IMR-90 (cell line): ENCODE measurements at regions not wholly inside any gene's neighbourhood (a gene's known extent, or its start where the extent isn't known, plus 50 kb on each side); places are given as distances from the start of the nearest gene placed in this dataset.

Experiments used
- ATAC-seq: fragments of 200-7000 bp; cut with Tn5 transposase; 2 replicates; pipeline ENCODE4 v1.9.1; 2020; ENCODE audit warnings: low read depth, mild to moderate bottlenecking, moderate library complexity
- BruUV-seq: library from RNA; stranded (reverse); fragments of 400-500 nt; replicated peaks from 2 replicates; lab custom pipeline; 2021; lab: Mats Ljungman, UMichigan
- CTCF ChIA-PET: fragments of 300-600 bp; formaldehyde crosslinking; extraction: SDS; loops from one replicate; lab custom pipeline; 2021; ENCODE audit warnings: antibody characterized with exemption; lab: Yijun Ruan, JAX
- POLR2A ChIA-PET: fragments of 300-600 bp; sonication (Branson Sonifier 250); formaldehyde crosslinking; loops from one replicate; lab custom pipeline; 2022; ENCODE audit warnings: antibody characterized with exemption; ENCODE audit not compliant: unreplicated experiment; lab: Charles Lee
- DNase-seq: peaks from one replicate; pipeline ENCODE4 v3.0.0; 2013
- H2AFZ ChIP-seq: replicated peaks from 2 replicates; pipeline ENCODE3; 2013; ENCODE audit warnings: low read length, mild to moderate bottlenecking; ENCODE audit not compliant: poor library complexity
- H2AK5ac ChIP-seq: 2 replicates; pipeline ENCODE4 v1.6.1; 2013; ENCODE audit warnings: low read depth, low read length, inconsistent platforms
- H2AK9ac ChIP-seq: replicated peaks from 2 replicates; pipeline ENCODE3; 2013; ENCODE audit warnings: mild to moderate bottlenecking, low read depth, low read length, moderate library complexity; ENCODE audit not compliant: poor library complexity
- H2BK120ac ChIP-seq: 2 replicates; pipeline ENCODE4 v1.6.1; 2013; ENCODE audit warnings: low read depth, low read length, inconsistent platforms
- H2BK15ac ChIP-seq: 3 replicates; pipeline ENCODE4 v1.6.1; 2013; ENCODE audit warnings: low read depth, low read length, inconsistent platforms
- H2BK20ac ChIP-seq: 2 replicates; pipeline ENCODE4 v1.6.1; 2013; ENCODE audit warnings: low read depth, mild to moderate bottlenecking, inconsistent platforms, low read length, moderate library complexity
- H2BK5ac ChIP-seq: 2 replicates; pipeline ENCODE4 v1.6.1; 2013; ENCODE audit warnings: mild to moderate bottlenecking, low read depth, low read length, inconsistent platforms; ENCODE audit not compliant: poor library complexity, severe bottlenecking
- H3K14ac ChIP-seq: replicated peaks from 2 replicates; pipeline ENCODE4 v1.6.1; 2013; ENCODE audit warnings: low read depth, low read length, inconsistent platforms
- H3K18ac ChIP-seq: 2 replicates; pipeline ENCODE4 v1.6.1; 2013; ENCODE audit warnings: low read depth, low read length, control low read depth
- H3K23ac ChIP-seq: 2 replicates; pipeline ENCODE4 v1.6.1; 2013; ENCODE audit warnings: low read depth, low read length, inconsistent platforms
- H3K27ac ChIP-seq: 2 replicates; pipeline ENCODE4 v1.5.1; 2013; ENCODE audit warnings: mild to moderate bottlenecking, control low read depth, low read length; ENCODE audit not compliant: insufficient read depth
- H3K27me3 ChIP-seq: 2 replicates; pipeline ENCODE4 v1.6.1; 2013; ENCODE audit warnings: low read length; ENCODE audit not compliant: control insufficient read depth, insufficient read depth
- H3K36me3 ChIP-seq: 2 replicates; pipeline ENCODE4 v1.6.1; 2013; ENCODE audit warnings: low read length, mixed read lengths; ENCODE audit not compliant: control insufficient read depth, insufficient read depth
- H3K4ac ChIP-seq: 2 replicates; pipeline ENCODE4 v1.6.1; 2013; ENCODE audit warnings: low read depth, low read length, inconsistent platforms
- H3K4me1 ChIP-seq: 2 replicates; pipeline ENCODE4 v1.6.1; 2013; ENCODE audit warnings: low read length, mixed read lengths; ENCODE audit not compliant: control insufficient read depth, insufficient read depth
- H3K4me2 ChIP-seq: 2 replicates; pipeline ENCODE4 v1.6.1; 2013; ENCODE audit warnings: low read depth, mild to moderate bottlenecking, control low read depth, low read length, moderate library complexity
- H3K4me3 ChIP-seq: 2 replicates; pipeline ENCODE4 v1.5.1; 2013; ENCODE audit warnings: low read depth, mild to moderate bottlenecking, control low read depth, low read length, moderate library complexity; ENCODE audit not compliant: insufficient read depth
- H3K56ac ChIP-seq: 2 replicates; pipeline ENCODE4 v1.6.1; 2013; ENCODE audit warnings: low read length, inconsistent platforms; ENCODE audit not compliant: insufficient read depth; ENCODE audit errors: extremely low read depth
- H3K79me1 ChIP-seq, 2 experiments: 2 replicates each; pipeline ENCODE4 v1.6.1; 2013; ENCODE audit warnings: low read length in 2 of 2, inconsistent platforms in 1 of 2, low read depth in 1 of 2
- H3K9ac ChIP-seq: 2 replicates; pipeline ENCODE4 v1.6.1; 2013; ENCODE audit warnings: low read depth, low read length, control low read depth
- H3K9me1 ChIP-seq: 2 replicates; pipeline ENCODE4 v1.6.1; 2013; ENCODE audit warnings: low read length, inconsistent platforms; ENCODE audit not compliant: insufficient read depth
- H3K9me3 ChIP-seq: 2 replicates; pipeline ENCODE4 v1.6.1; 2013; ENCODE audit warnings: low read length; ENCODE audit not compliant: control insufficient read depth, insufficient read depth
- H4K20me1 ChIP-seq: 2 replicates; pipeline ENCODE4 v1.6.1; 2013; ENCODE audit warnings: low read length, inconsistent platforms; ENCODE audit not compliant: insufficient read depth
- H4K5ac ChIP-seq: 2 replicates; pipeline ENCODE4 v1.6.1; 2013; ENCODE audit warnings: mild to moderate bottlenecking, low read depth, low read length, control low read depth
- H4K8ac ChIP-seq, 2 experiments: 2 replicates each; pipeline ENCODE4 v1.6.1; 2013; ENCODE audit warnings: low read depth in 2 of 2, low read length in 2 of 2, control low read depth in 1 of 2, inconsistent platforms in 1 of 2
- H4K91ac ChIP-seq: 2 replicates; pipeline ENCODE4 v1.6.1; 2013; ENCODE audit warnings: low read depth, low read length, inconsistent platforms; ENCODE audit not compliant: insufficient read depth
- BHLHE40 ChIP-seq: fragments of 150-350 bp; IDR thresholded peaks from 2 replicates; pipeline ENCODE4 v1.6.1; 2016; ENCODE audit warnings: mild to moderate bottlenecking, low read depth, low read length
- CEBPB ChIP-seq: IDR thresholded peaks from 2 replicates; pipeline ENCODE4 v1.6.1; 2012; ENCODE audit warnings: low read depth, low read length, improper control_type of control experiment
- MXI1 ChIP-seq: IDR thresholded peaks from 2 replicates; pipeline ENCODE4 v1.6.1; 2012; ENCODE audit warnings: low read depth, mild to moderate bottlenecking, low read length, moderate library complexity, borderline replicate concordance
- RAD21 ChIP-seq: IDR thresholded peaks from 2 replicates; pipeline ENCODE4 v1.6.1; 2012; ENCODE audit warnings: low read length, improper control_type of control experiment
- RCOR1 ChIP-seq: IDR thresholded peaks from 2 replicates; pipeline ENCODE4 v1.6.1; 2012; ENCODE audit warnings: mild to moderate bottlenecking, low read length, improper control_type of control experiment; ENCODE audit not compliant: insufficient replicate concordance
- RFX5 ChIP-seq: IDR thresholded peaks from 2 replicates; pipeline ENCODE4 v1.8.0; 2012; ENCODE audit warnings: low read depth, mild to moderate bottlenecking, low read length, moderate library complexity
- USF2 ChIP-seq: fragments of 150-350 bp; IDR thresholded peaks from 2 replicates; pipeline ENCODE4 v1.6.1; 2017; ENCODE audit warnings: mild to moderate bottlenecking, antibody characterized with exemption, low read length, low read depth
- WGBS, 2 experiments: methylation state at CpG; one replicate each; pipeline versions ENCODE4 v1.1.5 to v1.1.7; 2013; ENCODE audit warnings: missing lambda C conversion rate in 2 of 2; ENCODE audit not compliant: insufficient read length in 1 of 2; ENCODE audit errors: extremely low coverage in 2 of 2; 5-methylcytosine and 5-hydroxymethylcytosine counted together
- dilution Hi-C: fragments of 300-500 bp; cut with HindIII; formaldehyde crosslinking; loops from one replicate; pipeline ENCODE4 v1.14.3; 2018; ENCODE audit warnings: low sequenced_read_pairs; ENCODE audit not compliant: unreplicated experiment
- in situ Hi-C: fragments of 300-500 bp; cut with MboI; formaldehyde crosslinking; loops from 3 replicates; pipeline ENCODE4 v1.14.3; 2019; ENCODE audit warnings: low sequenced_read_pairs, inconsistent platforms, mixed read lengths
- intact Hi-C: fragments of 100-400 bp; cut with micrococcal nuclease; formaldehyde crosslinking; loops from 2 replicates; pipeline ENCODE4 v1.10.0; 2022
- TF ChIP-seq, protein P1 (sequence below): conservative IDR thresholded peaks from 2 replicates; pipeline ENCODE4 v1.5.1; 2012; ENCODE audit warnings: mild to moderate bottlenecking, low read depth, low read length, improper control_type of control experiment
- TF ChIP-seq, protein P2 (sequence below): fragments of 150-350 bp; IDR thresholded peaks from 2 replicates; pipeline ENCODE4 v1.6.1; 2016; ENCODE audit warnings: low read depth, mild to moderate bottlenecking, low read length, moderate library complexity, borderline replicate concordance

- Histone ChIP-seq H2BK15ac (0 out of 3 replicates have a peak overlapping the region, but pooled peaks have one; percentile 32), H3K27ac (no peak overlapping the region), H3K18ac (peak overlapping the region; percentile 24; the same call in 1 of the 2 replicates), H2AFZ (peak overlapping the region; percentile 51), H2AK5ac (no peak overlapping the region), H3K23ac (no peak overlapping the region), H3K9me1 (no peaks in the 10 kb centered on the region), H4K5ac (no peak overlapping the region; the same call in 1 of the 2 replicates), H2BK120ac (no peak overlapping the region), H3K9ac (no peak overlapping the region), H4K91ac (no peak overlapping the region), H2BK20ac (no peak overlapping the region), H3K79me1 (no peaks in the 10 kb centered on the region), H3K14ac (no peak overlapping the region), H2AK9ac (no peak overlapping the region), H3K27me3 (no peaks in the 10 kb centered on the region), H3K36me3 (no peaks in the 10 kb centered on the region), H3K4ac (no peak overlapping the region), H2BK5ac (no peak overlapping the region), H3K9me3 (0 out of 2 replicates have a peak, but pooled peaks cover 2% of the 10 kb centered on the region), H4K20me1 (no peaks in the 10 kb centered on the region), H4K8ac (no peak overlapping the region; a peak in 1 of 4 replicates), H3K4me1 (no peaks in the 10 kb centered on the region), H3K4me3 (no peak overlapping the region), H3K56ac (no peak overlapping the region), H3K4me2 (no peak overlapping the region)
- POLR2A ChIA-PET = no interaction called here
- dilution Hi-C loops = no loop called here
- WGBS, 2 experiments = no CpG with 5 or more reads among the region's 3 CpGs
- intact Hi-C loops = no loop called here
- CTCF ChIA-PET = no interaction called here
- no TSS peak for BruUV-seq
- DNase-seq = no peak
- in situ Hi-C loops = no loop called here
- no peak for ATAC-seq
- TF ChIP-seq CEBPB (no peak), RCOR1 (no peak), USF2 (no peak), RAD21 (no peak), MXI1 (no peak), RFX5 (no peak), BHLHE40 (no peak)
- TF ChIP-seq, protein P1, sequence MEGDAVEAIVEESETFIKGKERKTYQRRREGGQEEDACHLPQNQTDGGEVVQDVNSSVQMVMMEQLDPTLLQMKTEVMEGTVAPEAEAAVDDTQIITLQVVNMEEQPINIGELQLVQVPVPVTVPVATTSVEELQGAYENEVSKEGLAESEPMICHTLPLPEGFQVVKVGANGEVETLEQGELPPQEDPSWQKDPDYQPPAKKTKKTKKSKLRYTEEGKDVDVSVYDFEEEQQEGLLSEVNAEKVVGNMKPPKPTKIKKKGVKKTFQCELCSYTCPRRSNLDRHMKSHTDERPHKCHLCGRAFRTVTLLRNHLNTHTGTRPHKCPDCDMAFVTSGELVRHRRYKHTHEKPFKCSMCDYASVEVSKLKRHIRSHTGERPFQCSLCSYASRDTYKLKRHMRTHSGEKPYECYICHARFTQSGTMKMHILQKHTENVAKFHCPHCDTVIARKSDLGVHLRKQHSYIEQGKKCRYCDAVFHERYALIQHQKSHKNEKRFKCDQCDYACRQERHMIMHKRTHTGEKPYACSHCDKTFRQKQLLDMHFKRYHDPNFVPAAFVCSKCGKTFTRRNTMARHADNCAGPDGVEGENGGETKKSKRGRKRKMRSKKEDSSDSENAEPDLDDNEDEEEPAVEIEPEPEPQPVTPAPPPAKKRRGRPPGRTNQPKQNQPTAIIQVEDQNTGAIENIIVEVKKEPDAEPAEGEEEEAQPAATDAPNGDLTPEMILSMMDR = no peak
- TF ChIP-seq, protein P2, sequence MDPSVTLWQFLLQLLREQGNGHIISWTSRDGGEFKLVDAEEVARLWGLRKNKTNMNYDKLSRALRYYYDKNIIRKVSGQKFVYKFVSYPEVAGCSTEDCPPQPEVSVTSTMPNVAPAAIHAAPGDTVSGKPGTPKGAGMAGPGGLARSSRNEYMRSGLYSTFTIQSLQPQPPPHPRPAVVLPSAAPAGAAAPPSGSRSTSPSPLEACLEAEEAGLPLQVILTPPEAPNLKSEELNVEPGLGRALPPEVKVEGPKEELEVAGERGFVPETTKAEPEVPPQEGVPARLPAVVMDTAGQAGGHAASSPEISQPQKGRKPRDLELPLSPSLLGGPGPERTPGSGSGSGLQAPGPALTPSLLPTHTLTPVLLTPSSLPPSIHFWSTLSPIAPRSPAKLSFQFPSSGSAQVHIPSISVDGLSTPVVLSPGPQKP = no peak
Measured at GRCh38 chr5:8924054-8924793, 621.7 kb downstream of the SEMA5A start.
